Liver (tissue), 3 donors: ENCODE measurements at regions not wholly inside any gene's neighbourhood (a gene's known extent, or its start where the extent isn't known, plus 50 kb on each side); places are given as distances from the start of the nearest gene placed in this dataset.

ENCODE experiments used
- CTCF ChIP-seq: fragments of 150-350 bp; IDR thresholded peaks from 2 replicates; pipeline ENCODE4 v1.5.1; 2017; ENCODE audit warnings: improper control_type of control experiment, low read depth, low read length; ENCODE audit not compliant: missing input control
- FOXA1 ChIP-seq: IDR thresholded peaks from 2 replicates; pipeline ENCODE4 v1.6.1; 2016; ENCODE audit warnings: antibody characterized with exemption
- HNF4G ChIP-seq: IDR thresholded peaks from 2 replicates; pipeline ENCODE4 v1.6.1; 2016; ENCODE audit warnings: antibody characterized with exemption
- JUND ChIP-seq, 2 donors: IDR thresholded peaks; 2 replicates each; pipeline ENCODE4 v1.6.1; 2016; ENCODE audit warnings: antibody characterized with exemption in 2 of 2
- RXRA ChIP-seq, 2 donors: IDR thresholded peaks; 2 replicates each; pipeline ENCODE4 v1.6.1; 2017 to 2018; ENCODE audit warnings: antibody characterized with exemption in 2 of 2, mild to moderate bottlenecking in 1 of 2
- TAF1 ChIP-seq: conservative IDR thresholded peaks from 2 replicates; pipeline ENCODE4 v1.6.1; 2016; ENCODE audit warnings: antibody characterized with exemption, mild to moderate bottlenecking
- YY1 ChIP-seq: IDR thresholded peaks from 2 replicates; pipeline ENCODE4 v1.6.1; 2016; ENCODE audit warnings: antibody characterized with exemption, mild to moderate bottlenecking
- TF ChIP-seq, protein P1 (sequence below): IDR thresholded peaks from 2 replicates; pipeline ENCODE4 v1.6.1; 2016; ENCODE audit warnings: antibody characterized with exemption
- TF ChIP-seq, protein P2 (sequence below): IDR thresholded peaks from 2 replicates; pipeline ENCODE4 v1.6.1; 2016; ENCODE audit warnings: antibody characterized with exemption
- donor health status: healthy.
- donor health status: healthy.

- TF ChIP-seq CTCF = no peak
- no peak for TF ChIP-seq JUND (IDR thresholded peaks at IDR 0.05)
- TF ChIP-seq RXRA (IDR thresholded peaks at IDR 0.05) = no peak
- no peak for TF ChIP-seq YY1
- TF ChIP-seq TAF1 = no peak
- TF ChIP-seq, protein P1, sequence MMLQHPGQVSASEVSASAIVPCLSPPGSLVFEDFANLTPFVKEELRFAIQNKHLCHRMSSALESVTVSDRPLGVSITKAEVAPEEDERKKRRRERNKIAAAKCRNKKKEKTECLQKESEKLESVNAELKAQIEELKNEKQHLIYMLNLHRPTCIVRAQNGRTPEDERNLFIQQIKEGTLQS = no peak
- TF ChIP-seq FOXA1 = no peak
- TF ChIP-seq HNF4G = no peak
- TF ChIP-seq, protein P2, sequence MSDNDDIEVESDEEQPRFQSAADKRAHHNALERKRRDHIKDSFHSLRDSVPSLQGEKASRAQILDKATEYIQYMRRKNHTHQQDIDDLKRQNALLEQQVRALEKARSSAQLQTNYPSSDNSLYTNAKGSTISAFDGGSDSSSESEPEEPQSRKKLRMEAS = no peak
These were observed 108.7 kb downstream of the TSEN15 start for GRCh38 chr1:184160236-184160635.
